GM12873 (cell line): ENCODE measurements at regions not wholly inside any gene's neighbourhood (a gene's known extent, or its start where the extent isn't known, plus 50 kb on each side); places are given as distances from the start of the nearest gene placed in this dataset.

Source experiments
- CTCF ChIP-seq: IDR thresholded peaks from 2 replicates; pipeline ENCODE4 v1.5.1; 2012; ENCODE audit warnings: low read depth, mild to moderate bottlenecking, moderate library complexity, low read length, control low read depth; ENCODE audit not compliant: insufficient read depth; ENCODE audit errors: missing control alignments

- TF ChIP-seq CTCF = no peak
These were observed 401.6 kb upstream of the FSIP2 start for GRCh38 chr2:185337033-185337432.

GRCh38 chr2:185338104-185338503 is 400.5 kb upstream of the FSIP2 start:
- TF ChIP-seq CTCF = no peak

- no peak for TF ChIP-seq CTCF
These were observed 391.2 kb upstream of the FSIP2 start for GRCh38 chr2:185347445-185347844.

- TF ChIP-seq CTCF = no peak
These were observed 377.8 kb upstream of the FSIP2 start for GRCh38 chr2:185360776-185361175.

- no peak for TF ChIP-seq CTCF
These were observed 366.4 kb upstream of the FSIP2 start for GRCh38 chr2:185372188-185372587.

GRCh38 chr2:185373229-185373628 is 365.4 kb upstream of the FSIP2 start:
- no peak for TF ChIP-seq CTCF

GRCh38 chr2:185374878-185375277 is 363.7 kb upstream of the FSIP2 start:
- TF ChIP-seq CTCF = no peak
